Fibroblast of skin of abdomen (primary cell): ENCODE measurements at regions not wholly inside any gene's neighbourhood (a gene's known extent, or its start where the extent isn't known, plus 50 kb on each side); places are given as distances from the start of the nearest gene placed in this dataset.
"Not testable (repeated sequence)": the region's sequence is repeated elsewhere in the genome, so short reads cannot be mapped to it uniquely, and the experiment has no call there.

Experiments
- DNase-seq: peaks from one replicate; pipeline ENCODE4 v3.0.0-alpha.2; 2013

GRCh38 chr1:146409116-146409801 lies 180.4 kb upstream of the NOTCH2NLA start:
- peak; percentile 42 for DNase-seq

DNA sequence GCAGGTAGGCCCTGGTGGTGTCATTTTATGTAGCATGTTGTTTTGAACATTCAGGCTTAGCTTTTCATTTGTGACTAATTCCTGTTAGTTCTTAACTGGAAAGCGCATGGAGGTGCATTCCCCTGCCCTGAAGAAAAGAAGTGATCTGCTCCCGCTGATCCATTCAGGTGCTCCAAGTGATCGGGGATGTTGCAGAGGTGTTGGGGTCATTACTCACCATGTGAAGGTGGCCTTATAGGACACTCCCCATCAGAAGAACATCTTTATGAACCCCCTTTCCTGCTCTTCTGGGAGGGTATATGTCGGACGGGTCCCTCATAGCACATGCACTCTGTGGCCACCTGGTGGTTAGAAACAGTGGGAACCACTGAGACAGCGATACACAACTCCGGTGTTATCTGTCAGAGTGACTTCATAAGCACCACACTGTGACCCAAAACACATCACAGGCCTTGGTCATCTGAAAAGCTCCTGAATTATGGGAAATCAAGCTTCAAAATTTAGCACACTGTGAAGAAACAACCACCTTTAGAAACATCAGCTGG lies 172.5 kb upstream of the NOTCH2NLA start:
- DNase-seq = not testable (repeated sequence)

DNA sequence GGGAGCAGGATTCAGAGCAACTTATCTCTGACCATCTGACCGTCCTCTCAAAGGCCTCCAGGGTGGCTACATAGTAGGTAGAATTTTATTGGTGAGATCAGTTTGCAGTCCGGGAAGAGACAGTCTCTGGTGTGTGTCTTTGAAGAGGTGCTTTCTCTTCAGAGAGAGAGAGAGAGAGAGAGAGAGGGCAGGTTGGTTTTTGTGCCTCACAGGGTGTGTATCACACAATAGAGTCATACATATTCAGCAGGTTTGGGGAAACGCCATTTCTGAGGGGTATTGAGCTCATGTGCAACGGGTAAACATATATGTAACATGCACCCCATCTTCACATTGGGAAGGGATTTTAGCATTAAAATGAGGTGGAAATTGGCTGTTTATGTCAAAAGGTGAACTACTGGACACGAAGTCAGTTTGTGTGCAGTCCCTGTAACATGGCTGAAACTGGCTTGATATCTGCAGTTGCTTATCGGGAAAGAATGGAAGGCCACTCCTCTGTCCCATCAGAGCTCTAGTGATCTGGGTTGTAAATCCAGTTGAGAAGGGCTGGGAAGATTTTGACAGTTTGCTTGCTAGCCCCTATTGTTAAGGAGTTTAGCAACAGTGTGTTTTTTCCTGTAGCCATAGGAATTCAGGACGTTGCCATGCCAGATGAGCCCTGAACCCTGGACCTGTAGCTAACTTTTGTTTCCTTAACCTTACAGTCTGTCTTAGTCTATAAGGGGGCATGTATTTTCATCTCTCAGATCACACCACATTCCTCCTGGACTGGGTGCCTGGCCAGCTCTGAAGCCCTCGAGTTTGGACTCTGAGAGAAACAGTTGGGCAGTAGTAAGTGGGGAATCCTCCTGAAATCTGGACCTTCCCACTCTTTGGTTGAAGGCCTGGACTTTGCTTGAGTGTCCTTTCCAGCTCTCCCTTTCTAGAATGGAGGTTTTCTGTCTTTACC lies 171.6 kb upstream of the NOTCH2NLA start:
- not testable (repeated sequence) for DNase-seq

GRCh38 chr1:146399225-146399624 lies 170.4 kb upstream of the NOTCH2NLA start:
- DNase-seq = not testable (repeated sequence)

GRCh38 chr1:146396801-146397200 lies 168.0 kb upstream of the NOTCH2NLA start:
- DNase-seq = not testable (repeated sequence)

DNA sequence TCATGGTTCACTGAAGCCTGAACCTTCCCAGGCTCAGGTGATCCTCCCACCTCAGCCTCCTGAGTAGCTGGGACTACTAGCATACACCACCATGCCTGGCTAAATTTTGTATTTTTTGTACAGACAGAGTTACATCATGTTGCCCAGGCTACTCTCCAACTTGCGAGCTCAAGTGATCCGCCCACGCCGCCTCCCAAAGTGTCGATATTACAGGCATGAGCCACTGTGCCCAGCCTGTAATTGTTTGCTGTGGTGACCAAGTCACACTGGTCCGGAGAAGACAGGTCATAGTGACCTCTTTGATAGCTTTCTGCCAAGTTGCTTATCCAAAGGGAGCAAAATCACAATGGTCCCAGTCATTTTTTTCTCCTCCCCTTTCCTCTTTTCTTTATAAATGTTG lies 167.4 kb upstream of the NOTCH2NLA start:
- not testable (repeated sequence) for DNase-seq

DNA sequence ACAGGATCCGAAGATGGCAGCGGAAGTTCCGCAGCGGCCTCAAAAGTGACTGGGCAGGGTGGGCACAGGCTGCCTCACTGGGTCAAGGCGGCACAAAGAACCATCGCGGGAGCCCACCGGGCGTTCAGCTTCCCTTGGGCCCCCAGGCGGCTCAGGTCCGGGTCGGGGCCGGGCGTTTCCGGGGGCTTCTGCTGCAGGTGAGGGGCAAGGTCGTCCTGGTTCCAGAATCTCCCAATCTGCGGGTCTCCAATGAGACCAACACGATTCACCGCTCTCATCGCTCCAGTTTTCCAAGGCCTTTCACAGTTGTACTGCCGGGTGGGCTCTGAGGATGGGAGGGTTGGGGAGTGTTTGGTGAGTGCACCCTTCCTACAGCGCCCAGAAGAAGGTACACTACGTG lies 165.0 kb upstream of the NOTCH2NLA start:
- DNase-seq = not testable (repeated sequence)

GRCh38 chr1:146393154-146393553 lies 164.3 kb upstream of the NOTCH2NLA start:
- DNase-seq = not testable (repeated sequence)

GRCh38 chr1:146389178-146389577 lies 160.4 kb upstream of the NOTCH2NLA start:
- not testable (repeated sequence) for DNase-seq

GRCh38 chr1:146387750-146388469 lies 159.1 kb upstream of the NOTCH2NLA start:
- peak; percentile 50 for DNase-seq

GRCh38 chr1:146386851-146387749 lies 158.3 kb upstream of the NOTCH2NLA start:
- DNase-seq = peak; percentile 99

GRCh38 chr1:146381196-146381595 lies 152.4 kb upstream of the NOTCH2NLA start:
- not testable (repeated sequence) for DNase-seq

DNA sequence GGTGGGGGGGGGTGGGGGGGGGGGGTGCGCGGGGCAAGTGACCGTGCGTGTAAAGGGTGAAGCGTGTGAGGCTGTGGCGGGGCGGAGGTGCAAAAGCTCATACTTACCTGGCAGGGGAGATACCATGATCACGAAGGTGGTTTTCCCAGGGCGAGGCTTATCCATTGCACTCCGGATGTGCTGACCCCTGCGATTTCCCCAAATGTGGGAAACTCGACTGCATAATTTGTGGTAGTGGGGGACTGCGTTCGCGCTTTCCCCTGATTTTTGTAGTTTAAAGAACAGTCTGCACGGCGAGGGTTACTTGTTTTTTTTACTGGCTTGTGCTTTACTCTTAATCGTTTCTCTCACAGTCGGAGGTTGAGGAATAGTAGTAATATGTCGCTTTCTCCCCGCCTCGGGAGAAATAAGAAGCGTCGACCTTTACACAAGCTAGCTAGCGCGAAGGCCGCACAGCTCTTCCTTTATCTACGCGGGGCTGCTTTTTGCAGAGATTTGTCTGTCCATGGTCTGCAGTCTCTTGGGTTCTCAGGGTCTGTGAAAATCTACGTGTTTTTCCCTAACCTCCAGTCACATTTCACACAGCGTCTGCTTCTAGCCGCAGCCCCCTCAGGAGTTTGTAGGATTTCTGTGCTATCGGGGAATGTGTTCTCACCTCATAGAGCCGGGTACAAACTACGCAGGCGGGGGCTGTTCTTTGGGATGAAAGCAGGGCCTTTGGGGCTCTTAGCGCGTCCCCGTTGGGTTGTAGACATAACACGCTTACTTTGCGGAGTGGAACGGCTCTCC lies 148.1 kb upstream of the NOTCH2NLA start:
- peak; percentile 100 for DNase-seq

DNA sequence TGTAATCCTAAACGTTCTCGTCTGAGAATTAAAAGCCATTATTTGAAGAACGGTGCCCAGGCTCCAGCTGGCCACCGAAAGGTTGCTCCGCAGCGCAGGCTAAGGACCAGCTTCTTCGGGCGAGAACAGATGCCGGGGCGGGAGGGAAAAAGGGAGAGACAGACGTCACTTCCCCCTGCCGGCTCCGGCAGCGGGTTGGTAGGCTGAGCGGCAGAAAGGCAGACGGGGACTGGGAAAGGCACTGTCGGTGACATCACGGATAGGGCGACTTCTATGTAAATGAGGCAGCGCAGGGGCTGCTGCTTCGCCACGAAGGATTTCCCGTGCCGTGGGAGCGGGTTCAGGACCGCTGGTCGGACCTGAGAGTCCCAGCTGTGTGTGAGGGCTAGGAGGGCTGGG lies 147.5 kb upstream of the NOTCH2NLA start:
- peak; percentile 77 for DNase-seq

- not testable (repeated sequence) for DNase-seq
Measured at GRCh38 chr1:146375108-146375507, 146.3 kb upstream of the NOTCH2NLA start.

DNA sequence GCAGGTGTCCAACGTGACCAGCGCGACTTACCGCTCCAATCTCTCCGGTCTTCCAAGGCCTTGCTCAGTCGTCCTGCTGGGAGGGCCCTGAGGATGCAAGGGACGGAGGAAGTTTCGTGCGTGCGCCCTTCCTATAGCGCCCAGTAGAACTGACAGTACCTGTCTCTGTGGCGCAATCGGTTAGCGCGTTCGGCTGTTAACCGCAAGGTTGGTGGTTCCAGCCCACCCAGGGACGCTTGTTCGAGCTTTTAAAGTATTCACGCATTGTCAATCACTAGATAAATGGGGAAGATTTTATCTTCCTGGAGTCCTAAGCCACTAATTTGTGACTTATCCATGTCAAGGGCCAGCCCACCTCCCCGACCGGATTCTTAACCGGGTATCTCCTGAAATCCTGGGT lies 141.1 kb upstream of the NOTCH2NLA start:
- DNase-seq = peak; percentile 58

- DNase-seq = not testable (repeated sequence)
Measured at GRCh38 chr1:146355373-146355772, 126.6 kb upstream of the NOTCH2NLA start.

DNA sequence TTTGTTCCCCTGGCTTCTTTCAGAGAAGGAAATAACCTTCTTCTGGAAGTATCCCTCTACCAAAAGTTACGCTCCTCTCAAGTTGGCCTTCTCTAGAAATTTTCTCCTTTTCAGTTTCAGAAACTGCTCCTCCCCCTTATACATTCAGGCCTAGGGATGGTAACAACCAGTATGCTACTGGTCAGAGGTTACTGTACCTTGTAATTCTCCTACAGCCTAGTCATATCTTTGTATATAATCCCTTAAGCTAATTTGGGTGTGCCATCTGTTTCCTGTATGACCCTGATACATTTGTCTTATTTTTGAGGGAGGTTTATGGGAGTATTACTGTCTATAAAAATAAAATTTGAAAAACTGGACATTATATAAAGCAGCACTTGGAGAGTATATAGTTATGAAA lies 98.0 kb upstream of the NOTCH2NLA start:
- not testable (repeated sequence) for DNase-seq

DNA sequence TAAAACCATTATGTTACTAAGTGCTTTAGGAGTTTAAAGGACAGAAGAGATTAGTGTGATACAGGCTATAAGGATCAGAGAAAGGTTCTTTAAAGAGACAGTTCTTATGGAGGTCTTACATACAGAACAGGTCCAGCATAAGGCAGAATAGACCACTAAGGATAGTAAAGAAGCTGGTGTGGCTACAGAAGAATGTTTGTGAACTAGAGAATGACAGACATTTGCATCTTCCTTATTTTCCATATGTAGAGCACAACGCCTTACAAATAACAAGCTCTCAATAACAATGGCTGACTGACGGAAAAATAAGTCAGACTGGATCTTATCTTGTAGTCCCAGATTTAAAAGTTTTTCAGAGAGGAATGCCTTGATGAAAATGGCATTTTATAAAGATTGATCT lies 95.6 kb upstream of the NOTCH2NLA start:
- DNase-seq = not testable (repeated sequence)

DNA sequence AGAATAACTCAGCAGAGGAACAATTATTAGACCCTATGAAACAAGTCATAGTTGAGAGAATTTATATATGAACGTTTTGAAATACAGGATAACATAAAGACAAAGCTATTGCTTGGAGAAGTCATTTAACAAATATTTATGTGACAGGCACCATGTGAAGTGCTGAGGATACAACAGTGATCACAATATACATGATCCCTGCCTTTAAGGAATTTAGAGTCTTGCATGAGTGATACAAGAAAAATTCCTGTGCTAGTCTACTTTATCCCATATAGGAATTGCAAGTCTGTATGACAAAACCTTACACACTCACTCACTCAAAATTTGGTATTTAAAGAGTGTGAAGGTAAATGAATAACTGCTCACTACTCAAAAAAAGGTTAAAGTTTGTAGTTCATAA lies 94.5 kb upstream of the NOTCH2NLA start:
- DNase-seq = not testable (repeated sequence)

DNA sequence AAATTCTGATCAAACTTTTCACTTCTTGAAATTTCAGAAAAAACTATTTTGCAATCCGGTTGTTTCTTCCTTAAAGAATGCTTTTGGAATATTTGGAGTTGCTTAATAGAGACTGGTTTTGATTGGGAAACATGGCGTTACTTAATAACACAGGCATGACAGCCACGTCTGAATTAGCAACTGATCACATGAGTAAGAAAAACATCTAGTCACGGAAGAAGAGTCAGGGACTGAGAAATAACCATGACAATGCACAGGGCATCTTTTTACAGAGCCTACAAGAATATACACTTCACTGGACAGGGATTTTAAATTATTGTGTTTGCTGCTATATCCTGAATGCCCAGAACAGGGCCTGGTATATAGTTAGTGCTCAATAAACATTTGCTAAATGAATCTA lies 94.1 kb upstream of the NOTCH2NLA start:
- not testable (repeated sequence) for DNase-seq
